ENCODE measurements at regions not wholly inside any gene's neighbourhood (a gene's known extent, or its start where the extent isn't known, plus 50 kb on each side); places are given as distances from the start of the nearest gene placed in this dataset.
"Not testable (repeated sequence)": the region's sequence is repeated elsewhere in the genome, so short reads cannot be mapped to it uniquely, and the experiment has no call there.

DNA sequence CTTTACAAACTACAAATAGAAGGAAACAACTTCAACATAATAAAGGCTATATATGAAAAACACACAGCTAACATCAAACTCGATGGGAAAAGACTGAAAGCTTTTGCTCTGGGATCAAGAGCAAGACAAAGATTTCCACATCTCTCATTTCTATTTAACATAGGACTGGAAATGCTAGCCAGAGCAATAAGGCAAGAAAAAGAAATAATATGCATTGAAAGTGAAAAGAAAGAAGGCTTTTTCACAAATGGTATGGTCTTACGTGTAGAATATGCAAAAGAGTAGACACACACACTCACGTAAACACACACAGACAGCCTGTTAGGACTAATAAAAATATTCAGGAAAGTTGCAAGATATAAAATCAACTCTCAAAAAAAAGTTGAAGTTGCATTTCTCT, 660.5 kb upstream of the PCDH10 start:
- DNase-seq (ENCODE audit: insufficient read length, low spot score), result no peak
- TF ChIP-seq TAF1 (IDR thresholded peaks at IDR 0.05; ENCODE audit: low read depth, low read length) (no peak), POLR2AphosphoS5 (IDR thresholded peaks at IDR 0.05; ENCODE audit: low read depth, low read length) (no peak), PAX5 (IDR thresholded peaks at IDR 0.05; ENCODE audit: insufficient read depth, low read length, severe bottlenecking) (no peak), POLR2A (IDR thresholded peaks at IDR 0.05; ENCODE audit: low read depth, low read length) (no peak), POU2F2 (IDR thresholded peaks at IDR 0.05; ENCODE audit: low read depth, low read length) (no peak), SPI1 (IDR thresholded peaks at IDR 0.05; ENCODE audit: low read depth, low read length) (no peak)
- no peak for FAIRE-seq

DNA sequence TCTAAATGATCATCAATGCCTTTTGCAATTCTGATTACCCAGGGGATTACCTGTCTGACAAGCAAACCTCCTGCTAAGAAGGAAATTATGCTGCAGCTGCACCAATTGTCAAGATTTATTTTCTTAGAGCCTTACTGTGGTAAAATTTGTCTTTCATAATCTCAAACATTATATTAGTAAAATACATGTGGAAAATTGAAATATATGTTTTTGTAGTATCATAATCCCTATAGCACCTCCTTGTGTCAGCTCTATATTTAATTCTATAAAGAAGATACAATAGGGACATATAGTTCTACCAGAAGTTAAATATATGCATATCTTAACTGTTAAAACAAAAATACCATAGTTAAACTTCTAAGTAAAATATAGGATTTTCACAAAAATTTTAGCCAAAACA, 655.6 kb upstream of the PCDH10 start:
- TF ChIP-seq POLR2AphosphoS5 (IDR thresholded peaks at IDR 0.05; ENCODE audit: low read depth, low read length), result no peak
- FAIRE-seq (no peak), DNase-seq (ENCODE audit: insufficient read length, low spot score) (no peak)

DNA sequence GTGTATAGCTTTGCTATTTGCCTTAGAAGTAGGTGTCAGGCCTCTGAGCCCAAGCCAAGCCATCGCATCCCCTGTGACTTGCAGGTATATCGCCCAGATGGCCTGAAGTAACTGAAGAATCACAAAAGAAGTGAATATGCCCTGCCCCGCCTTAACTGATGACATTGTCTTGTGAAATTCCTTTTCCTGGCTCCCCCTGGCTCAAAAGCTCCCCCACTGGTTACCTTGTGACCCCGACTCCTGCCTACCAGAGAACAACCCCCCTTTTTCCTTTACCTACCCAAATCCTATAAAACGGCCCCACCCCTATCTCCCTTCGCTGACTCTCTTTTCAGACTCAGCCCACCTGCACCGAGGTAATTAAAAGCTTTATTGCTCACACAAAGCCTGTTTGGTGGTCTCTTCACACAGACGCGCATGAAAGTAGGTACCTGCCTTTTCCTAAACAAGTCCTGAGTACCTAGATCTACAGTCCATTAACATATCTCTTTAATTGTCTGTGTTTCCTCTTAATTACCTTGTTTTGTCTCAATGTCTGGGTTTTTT, 653.8 kb upstream of the PCDH10 start:
- FAIRE-seq; DNase-seq (ENCODE audit: insufficient read length, low spot score): not testable (repeated sequence)

DNA sequence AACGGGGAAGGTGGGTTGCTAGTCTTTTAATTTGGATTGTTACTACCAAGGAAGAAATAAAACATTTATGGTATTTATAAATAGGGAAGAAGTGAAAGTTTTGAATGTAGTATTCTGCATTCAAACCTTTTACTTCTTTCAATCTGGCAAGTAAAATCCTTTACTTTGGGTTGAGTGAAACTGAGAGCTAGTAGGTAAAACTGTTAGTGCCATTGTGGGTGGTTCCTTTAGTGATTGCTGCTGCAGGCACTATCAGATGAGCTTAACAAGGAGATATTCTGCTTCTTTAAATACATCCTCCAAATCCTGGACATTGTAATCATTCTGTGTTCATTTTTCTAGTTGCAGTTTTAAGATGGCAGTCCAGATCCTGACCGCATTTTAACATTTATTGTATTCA, 650.9 kb upstream of the PCDH10 start:
- TF ChIP-seq POLR2A (IDR thresholded peaks at IDR 0.05; ENCODE audit: low read depth, low read length) (no peak), POLR2AphosphoS5 (IDR thresholded peaks at IDR 0.05; ENCODE audit: low read depth, low read length) (no peak), SPI1 (IDR thresholded peaks at IDR 0.05; ENCODE audit: low read depth, low read length) (no peak), POU2F2 (IDR thresholded peaks at IDR 0.05; ENCODE audit: low read depth, low read length) (no peak)
- DNase-seq (ENCODE audit: insufficient read length, low spot score) (no peak), FAIRE-seq (no peak)

DNA sequence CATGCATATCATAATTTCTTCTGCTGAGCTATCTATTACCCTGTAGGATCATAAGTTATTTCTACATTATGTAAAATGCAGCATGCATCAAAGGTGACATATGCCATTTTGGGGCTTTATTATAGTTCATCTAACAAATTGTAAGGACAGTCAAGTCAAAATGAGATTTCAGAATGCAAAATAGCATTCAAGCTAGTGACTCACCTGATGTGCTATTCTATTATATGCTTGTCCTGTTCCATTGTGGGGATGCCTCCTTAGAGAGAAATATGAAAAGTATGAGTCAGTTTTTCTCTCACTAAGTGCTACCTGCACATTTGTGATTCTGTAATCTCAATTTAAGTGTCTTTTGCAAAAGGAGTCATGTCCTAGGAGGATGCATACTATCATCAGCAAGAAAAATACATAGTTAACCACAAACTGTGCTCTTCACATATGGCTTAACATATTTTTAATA, 647.0 kb upstream of the PCDH10 start:
- DNase-seq (ENCODE audit: insufficient read length, low spot score) (no peak), FAIRE-seq (no peak)
- TF ChIP-seq SPI1 (IDR thresholded peaks at IDR 0.05; ENCODE audit: low read depth, low read length) (no peak), POLR2AphosphoS5 (IDR thresholded peaks at IDR 0.05; ENCODE audit: low read depth, low read length) (no peak), POU2F2 (IDR thresholded peaks at IDR 0.05; ENCODE audit: low read depth, low read length) (no peak), PAX5 (IDR thresholded peaks at IDR 0.05; ENCODE audit: insufficient read depth, low read length, severe bottlenecking) (no peak), POLR2A (IDR thresholded peaks at IDR 0.05; ENCODE audit: low read depth, low read length) (no peak), TAF1 (IDR thresholded peaks at IDR 0.05; ENCODE audit: low read depth, low read length) (no peak)

DNA sequence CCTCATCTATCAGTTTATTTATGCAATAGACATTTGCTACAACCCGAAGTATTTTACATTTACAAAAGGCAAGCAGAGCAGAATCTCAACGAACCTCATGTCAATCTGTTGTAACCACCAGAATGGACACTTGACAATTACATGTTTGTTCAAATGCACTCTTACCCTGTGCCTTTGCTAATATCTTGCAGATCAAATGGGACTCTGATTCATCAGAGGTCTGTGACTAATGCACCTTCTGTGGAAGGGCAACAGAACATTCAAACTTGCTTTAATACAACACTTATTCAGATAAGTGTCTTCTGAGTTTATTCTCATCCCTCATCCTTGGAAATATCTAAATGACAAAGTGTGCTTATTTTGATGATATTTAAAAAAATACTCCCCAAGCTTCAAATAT, 644.7 kb upstream of the PCDH10 start:
- no peak for DNase-seq (ENCODE audit: insufficient read length, low spot score)
- no peak for TF ChIP-seq POLR2A (IDR thresholded peaks at IDR 0.05; ENCODE audit: low read depth, low read length)
- no peak for TF ChIP-seq TAF1 (IDR thresholded peaks at IDR 0.05; ENCODE audit: low read depth, low read length)
- TF ChIP-seq POLR2AphosphoS5 (IDR thresholded peaks at IDR 0.05; ENCODE audit: low read depth, low read length), result no peak
- no peak for TF ChIP-seq PAX5 (IDR thresholded peaks at IDR 0.05; ENCODE audit: insufficient read depth, low read length, severe bottlenecking)
- no peak for TF ChIP-seq SPI1 (IDR thresholded peaks at IDR 0.05; ENCODE audit: low read depth, low read length)
- TF ChIP-seq POU2F2 (IDR thresholded peaks at IDR 0.05; ENCODE audit: low read depth, low read length), result no peak
- FAIRE-seq, result no peak

DNA sequence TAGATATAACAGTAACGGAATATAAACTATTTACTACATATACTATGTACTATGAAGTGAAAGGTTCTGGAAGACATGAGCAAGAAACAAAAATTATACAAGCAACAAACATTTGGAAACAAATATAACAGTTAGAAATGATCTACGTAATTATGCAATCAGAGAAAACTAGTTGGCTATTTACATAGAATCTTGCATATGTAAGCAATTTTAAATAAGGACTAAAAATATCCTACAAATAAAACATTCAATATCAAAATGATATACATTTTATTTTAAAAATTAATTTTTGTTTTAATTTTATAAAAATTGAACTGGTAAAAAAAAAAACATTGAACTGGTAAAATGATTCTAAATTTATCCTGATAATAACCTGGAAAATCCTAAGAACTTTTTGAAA, 642.5 kb upstream of the PCDH10 start:
- FAIRE-seq (no peak), DNase-seq (ENCODE audit: insufficient read length, low spot score) (no peak)
- no peak for TF ChIP-seq POLR2AphosphoS5 (IDR thresholded peaks at IDR 0.05; ENCODE audit: low read depth, low read length)
- no peak for TF ChIP-seq POLR2A (IDR thresholded peaks at IDR 0.05; ENCODE audit: low read depth, low read length)
- TF ChIP-seq TAF1 (IDR thresholded peaks at IDR 0.05; ENCODE audit: low read depth, low read length), result no peak
- TF ChIP-seq PAX5 (IDR thresholded peaks at IDR 0.05; ENCODE audit: insufficient read depth, low read length, severe bottlenecking), result no peak
- TF ChIP-seq SPI1 (IDR thresholded peaks at IDR 0.05; ENCODE audit: low read depth, low read length), result no peak
- TF ChIP-seq POU2F2 (IDR thresholded peaks at IDR 0.05; ENCODE audit: low read depth, low read length), result no peak

DNA sequence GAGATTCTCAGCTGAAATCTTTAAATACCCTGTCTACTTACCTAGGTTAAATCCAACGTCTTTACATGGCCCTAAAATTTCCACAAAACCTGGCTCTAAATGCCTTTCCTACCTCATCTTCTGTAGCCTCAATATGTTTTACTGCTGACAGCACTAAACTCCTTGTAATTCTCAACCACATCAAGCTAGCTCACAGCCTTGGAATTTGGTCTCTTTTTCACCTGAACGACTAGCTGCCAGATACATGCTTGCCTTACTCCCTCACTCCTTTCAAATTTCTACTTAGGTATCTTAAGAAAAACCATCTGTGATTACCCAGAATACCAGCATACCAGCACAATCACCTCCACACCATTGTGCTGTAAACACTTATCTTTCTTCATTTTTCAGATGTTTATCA, 635.6 kb upstream of the PCDH10 start:
- FAIRE-seq (no peak), DNase-seq (ENCODE audit: insufficient read length, low spot score) (no peak)
- TF ChIP-seq SPI1 (IDR thresholded peaks at IDR 0.05; ENCODE audit: low read depth, low read length), result no peak
- TF ChIP-seq TAF1 (IDR thresholded peaks at IDR 0.05; ENCODE audit: low read depth, low read length), result no peak
- TF ChIP-seq POU2F2 (IDR thresholded peaks at IDR 0.05; ENCODE audit: low read depth, low read length), result no peak
- TF ChIP-seq PAX5 (IDR thresholded peaks at IDR 0.05; ENCODE audit: insufficient read depth, low read length, severe bottlenecking), result no peak
- TF ChIP-seq POLR2A (IDR thresholded peaks at IDR 0.05; ENCODE audit: low read depth, low read length), result no peak
- TF ChIP-seq POLR2AphosphoS5 (IDR thresholded peaks at IDR 0.05; ENCODE audit: low read depth, low read length), result no peak

DNA sequence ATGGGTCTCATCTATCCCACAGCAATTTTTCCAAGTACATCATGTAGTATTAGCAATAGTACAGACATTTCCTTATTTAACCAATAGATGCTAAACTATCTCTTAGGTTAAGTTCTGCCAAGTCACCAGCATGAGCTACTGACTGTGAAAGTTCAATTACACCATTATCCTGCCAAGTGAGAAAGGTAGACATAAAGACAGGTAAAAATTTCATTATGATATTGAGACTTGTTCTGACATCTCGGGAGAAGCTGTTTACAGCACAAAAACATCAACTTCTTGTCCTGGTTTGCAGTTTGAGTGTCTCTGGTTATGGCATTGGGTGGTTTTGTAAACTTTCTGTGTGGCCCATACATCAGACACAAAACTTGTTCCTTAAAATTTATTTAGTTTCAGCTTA, 622.4 kb upstream of the PCDH10 start:
- FAIRE-seq, result no peak
- no peak for DNase-seq (ENCODE audit: insufficient read length, low spot score)
- TF ChIP-seq PAX5 (IDR thresholded peaks at IDR 0.05; ENCODE audit: insufficient read depth, low read length, severe bottlenecking) (no peak), POLR2A (IDR thresholded peaks at IDR 0.05; ENCODE audit: low read depth, low read length) (no peak), POLR2AphosphoS5 (IDR thresholded peaks at IDR 0.05; ENCODE audit: low read depth, low read length) (no peak), SPI1 (IDR thresholded peaks at IDR 0.05; ENCODE audit: low read depth, low read length) (no peak), TAF1 (IDR thresholded peaks at IDR 0.05; ENCODE audit: low read depth, low read length) (no peak), POU2F2 (IDR thresholded peaks at IDR 0.05; ENCODE audit: low read depth, low read length) (no peak)

DNA sequence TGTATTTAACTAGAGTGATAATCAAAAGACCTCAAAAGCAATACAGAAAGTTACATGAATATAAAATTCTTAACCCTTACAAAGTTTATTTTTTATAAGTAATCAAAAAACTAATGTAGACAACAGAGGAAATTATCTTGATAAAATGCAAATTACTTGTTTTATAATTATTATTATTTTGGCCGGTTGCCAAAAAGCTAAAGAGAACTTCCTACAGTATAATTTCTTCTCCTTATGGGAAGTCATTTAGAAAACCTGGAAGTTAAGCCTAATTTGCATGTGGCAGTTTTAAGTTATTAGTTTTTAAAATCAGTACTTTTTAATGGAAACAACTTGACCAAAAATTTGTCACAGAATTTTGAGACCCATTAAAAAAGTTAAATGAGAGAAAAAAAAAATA, 621.3 kb upstream of the PCDH10 start:
- TF ChIP-seq POLR2A (IDR thresholded peaks at IDR 0.05; ENCODE audit: low read depth, low read length) (no peak), SPI1 (IDR thresholded peaks at IDR 0.05; ENCODE audit: low read depth, low read length) (no peak), POLR2AphosphoS5 (IDR thresholded peaks at IDR 0.05; ENCODE audit: low read depth, low read length) (no peak), PAX5 (IDR thresholded peaks at IDR 0.05; ENCODE audit: insufficient read depth, low read length, severe bottlenecking) (no peak), TAF1 (IDR thresholded peaks at IDR 0.05; ENCODE audit: low read depth, low read length) (no peak), POU2F2 (IDR thresholded peaks at IDR 0.05; ENCODE audit: low read depth, low read length) (no peak)
- FAIRE-seq, result no peak
- no peak for DNase-seq (ENCODE audit: insufficient read length, low spot score)

Data from GM12891 (cell line).